Right ventricle myocardium superior (tissue), 1 donor: ENCODE measurements at regions not wholly inside any gene's neighbourhood (a gene's known extent, or its start where the extent isn't known, plus 50 kb on each side); places are given as distances from the start of the nearest gene placed in this dataset.

ENCODE experiments used
- ATAC-seq: fragments of 200-7000 bp; cut with Tn5 transposase; one replicate; pipeline ENCODE4 v1.9.1; 2020; ENCODE audit warnings: mild to moderate bottlenecking; ENCODE audit not compliant: poor library complexity
- DNase-seq: peaks from one replicate; pipeline ENCODE4 v3.0.0-alpha.2; 2020
- intact Hi-C: fragments of 100-400 bp; cut with DNase I; formaldehyde crosslinking; loops from one replicate; pipeline ENCODE4 v1.11.2; 2022
- donor health status: DM: no; HTN: yes; CAD: no; lungs with severe emphysema.

- ATAC-seq (no peak), DNase-seq (no peak)
- intact Hi-C loops, result no loop called here
These were observed 113.1 kb downstream of the POLR2M start for GRCh38 chr15:57819646-57820045.

- ATAC-seq (no peak), DNase-seq (no peak)
- intact Hi-C loops, result no loop called here
These were observed 113.6 kb downstream of the POLR2M start for GRCh38 chr15:57820119-57820518.

GRCh38 chr15:57821826-57822225, 115.3 kb downstream of the POLR2M start:
- intact Hi-C loops, result no loop called here
- DNase-seq, result no peak
- ATAC-seq, result no peak

- ATAC-seq (no peak), DNase-seq (no peak)
- intact Hi-C loops, result no loop called here
These were observed 116.9 kb downstream of the POLR2M start for GRCh38 chr15:57823325-57823882.

GRCh38 chr15:57824186-57824585, 117.7 kb downstream of the POLR2M start:
- ATAC-seq (no peak), DNase-seq (no peak)
- intact Hi-C loops, result no loop called here

- no peak for DNase-seq
- intact Hi-C loops, result no loop called here
- ATAC-seq, result no peak
These were observed 120.5 kb downstream of the POLR2M start for GRCh38 chr15:57827021-57827420.

GRCh38 chr15:57827971-57828370, 121.5 kb downstream of the POLR2M start:
- DNase-seq (no peak), ATAC-seq (no peak)
- intact Hi-C loops, result no loop called here

GRCh38 chr15:57832183-57832582, 125.7 kb downstream of the POLR2M start:
- intact Hi-C loops, result no loop called here
- no peak for DNase-seq
- no peak for ATAC-seq

- DNase-seq (no peak), ATAC-seq (no peak)
- intact Hi-C loops, result no loop called here
These were observed 128.6 kb downstream of the POLR2M start for GRCh38 chr15:57835119-57835518.

- intact Hi-C loops, result no loop called here
- DNase-seq (no peak), ATAC-seq (no peak)
These were observed 142.8 kb downstream of the POLR2M start for GRCh38 chr15:57849317-57849716.

GRCh38 chr15:57854531-57854930, 148.0 kb downstream of the POLR2M start:
- ATAC-seq (no peak), DNase-seq (no peak)

GRCh38 chr15:57857871-57858270, 151.4 kb downstream of the POLR2M start:
- ATAC-seq (no peak), DNase-seq (no peak)
- intact Hi-C loops, result loop anchor here (5.0 kb wide), 1 partner anchor 106 kb away; no protein-coding TSS in a partner anchor

More at GRCh38 chr15:57854531-57854930, 148.0 kb downstream of the POLR2M start:
- intact Hi-C loops, result no loop called here

GRCh38 chr15:57859130-57859685, 152.7 kb downstream of the POLR2M start:
- DNase-seq, result no peak
- intact Hi-C loops, result loop anchor here (5.0 kb wide), 1 partner anchor 107 kb away; no protein-coding TSS in a partner anchor
- ATAC-seq, result no peak

- intact Hi-C loops, result loop anchor here (5.0 to 10.0 kb wide), 3 partner anchors 129 to 304 kb away; no protein-coding TSS in a partner anchor
- ATAC-seq, result peak; percentile 69
- no peak for DNase-seq
These were observed 154.6 kb downstream of the POLR2M start for GRCh38 chr15:57861034-57861638.

- intact Hi-C loops, result loop anchor here (5.0 to 10.0 kb wide), 3 partner anchors 130 to 305 kb away; no protein-coding TSS in a partner anchor
- ATAC-seq, result no peak
These were observed 155.5 kb downstream of the POLR2M start for GRCh38 chr15:57861815-57862586.

GRCh38 chr15:57862761-57863160, 156.2 kb downstream of the POLR2M start:
- intact Hi-C loops, result loop anchor here (5.0 to 10.0 kb wide), 3 partner anchors 130 to 305 kb away; no protein-coding TSS in a partner anchor
- ATAC-seq (no peak), DNase-seq (no peak)

More at GRCh38 chr15:57861815-57862586, 155.5 kb downstream of the POLR2M start:
- no peak for DNase-seq

- ATAC-seq (peak; percentile 51), DNase-seq (no peak)
- intact Hi-C loops, result loop anchor here (5.0 to 10.0 kb wide), 2 partner anchors 200 to 202 kb away; partner anchors contain the start of gene ALDH1A2
These were observed 158.8 kb downstream of the POLR2M start for GRCh38 chr15:57865294-57865693.

GRCh38 chr15:57866149-57866736, 159.7 kb downstream of the POLR2M start:
- intact Hi-C loops, result loop anchor here (5.0 to 10.0 kb wide), 2 partner anchors 201 kb away; partner anchors contain the start of gene ALDH1A2
- peak; percentile 78 for ATAC-seq
- DNase-seq, result peak; percentile 77
